ENCODE measurements at regions not wholly inside any gene's neighbourhood (a gene's known extent, or its start where the extent isn't known, plus 50 kb on each side); places are given as distances from the start of the nearest gene placed in this dataset.

DNA sequence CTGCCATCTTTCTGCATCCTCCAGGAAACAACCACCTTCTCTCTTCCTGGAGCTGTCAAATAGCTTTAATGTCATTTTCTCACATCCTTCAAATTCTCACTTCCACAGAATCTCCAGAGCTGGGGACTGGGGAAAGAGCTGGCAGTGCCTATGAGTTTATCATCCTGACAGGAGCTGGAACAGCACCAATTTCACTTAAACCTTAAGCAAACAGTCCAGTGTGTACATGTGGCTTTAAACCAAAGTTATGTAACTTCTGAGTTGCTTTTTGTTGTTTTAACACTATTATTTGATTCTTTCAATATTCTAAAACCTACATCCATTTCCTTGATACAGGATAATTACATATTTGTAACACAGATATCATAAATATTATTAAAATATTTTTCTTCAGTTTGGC, 331.5 kb upstream of the ARGLU1 start:
- Histone ChIP-seq H2AFZ (ENCODE audit: low read depth) (no peak overlapping the region), H3K36me3 (ENCODE audit: insufficient read depth) (no peaks in the 10 kb centered on the region), H3K27ac (no peak overlapping the region), H4K20me1 (ENCODE audit: insufficient read depth) (no peaks in the 10 kb centered on the region), H3K4me2 (no peak overlapping the region), H3K79me2 (ENCODE audit: insufficient read depth, low read depth) (no peaks in the 10 kb centered on the region), H3K27me3 (ENCODE audit: insufficient read depth, low read depth) (no peaks in the 10 kb centered on the region), H3K4me3 (IDR thresholded peaks at IDR 0.05; ENCODE audit: insufficient read depth, low read depth, low read length) (no peak overlapping the region), H3K4me1 (ENCODE audit: low read depth, poor library complexity, severe bottlenecking) (no peaks in the 10 kb centered on the region), H3K9ac (no peak overlapping the region)
- TF ChIP-seq, protein P1, sequence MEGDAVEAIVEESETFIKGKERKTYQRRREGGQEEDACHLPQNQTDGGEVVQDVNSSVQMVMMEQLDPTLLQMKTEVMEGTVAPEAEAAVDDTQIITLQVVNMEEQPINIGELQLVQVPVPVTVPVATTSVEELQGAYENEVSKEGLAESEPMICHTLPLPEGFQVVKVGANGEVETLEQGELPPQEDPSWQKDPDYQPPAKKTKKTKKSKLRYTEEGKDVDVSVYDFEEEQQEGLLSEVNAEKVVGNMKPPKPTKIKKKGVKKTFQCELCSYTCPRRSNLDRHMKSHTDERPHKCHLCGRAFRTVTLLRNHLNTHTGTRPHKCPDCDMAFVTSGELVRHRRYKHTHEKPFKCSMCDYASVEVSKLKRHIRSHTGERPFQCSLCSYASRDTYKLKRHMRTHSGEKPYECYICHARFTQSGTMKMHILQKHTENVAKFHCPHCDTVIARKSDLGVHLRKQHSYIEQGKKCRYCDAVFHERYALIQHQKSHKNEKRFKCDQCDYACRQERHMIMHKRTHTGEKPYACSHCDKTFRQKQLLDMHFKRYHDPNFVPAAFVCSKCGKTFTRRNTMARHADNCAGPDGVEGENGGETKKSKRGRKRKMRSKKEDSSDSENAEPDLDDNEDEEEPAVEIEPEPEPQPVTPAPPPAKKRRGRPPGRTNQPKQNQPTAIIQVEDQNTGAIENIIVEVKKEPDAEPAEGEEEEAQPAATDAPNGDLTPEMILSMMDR (conservative IDR thresholded peaks at IDR 0.05; ENCODE audit: low read depth, low read length), result no peak

DNA sequence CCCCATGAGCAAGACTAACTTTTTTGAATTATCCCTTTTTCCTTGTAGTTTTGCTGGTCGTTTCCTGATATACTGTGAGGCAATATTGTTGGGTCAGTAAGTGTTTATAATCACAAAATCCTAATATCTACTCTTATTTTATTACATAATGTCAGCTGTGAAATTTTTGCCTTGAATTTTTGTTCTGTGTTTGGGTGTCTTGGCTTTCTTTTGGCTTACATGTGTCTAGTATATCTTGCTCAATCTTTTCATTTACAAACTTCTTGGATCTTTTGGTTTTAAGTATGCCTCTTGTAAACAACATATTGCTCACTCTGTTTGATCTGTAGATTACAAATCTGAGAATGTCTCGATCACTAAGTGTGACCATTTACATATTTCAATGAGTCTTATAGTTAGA, 330.3 kb upstream of the ARGLU1 start:
- Histone ChIP-seq H4K20me1 (ENCODE audit: insufficient read depth) (no peaks in the 10 kb centered on the region), H3K27ac (no peak overlapping the region), H3K27me3 (ENCODE audit: insufficient read depth, low read depth) (no peaks in the 10 kb centered on the region), H3K9ac (no peak overlapping the region), H3K4me2 (no peak overlapping the region), H3K36me3 (ENCODE audit: insufficient read depth) (no peaks in the 10 kb centered on the region), H2AFZ (ENCODE audit: low read depth) (no peak overlapping the region), H3K4me1 (ENCODE audit: low read depth, poor library complexity, severe bottlenecking) (no peaks in the 10 kb centered on the region), H3K4me3 (IDR thresholded peaks at IDR 0.05; ENCODE audit: insufficient read depth, low read depth, low read length) (no peak overlapping the region), H3K79me2 (ENCODE audit: insufficient read depth, low read depth) (no peaks in the 10 kb centered on the region)
- TF ChIP-seq, protein P1 (conservative IDR thresholded peaks at IDR 0.05; ENCODE audit: low read depth, low read length), result no peak

DNA sequence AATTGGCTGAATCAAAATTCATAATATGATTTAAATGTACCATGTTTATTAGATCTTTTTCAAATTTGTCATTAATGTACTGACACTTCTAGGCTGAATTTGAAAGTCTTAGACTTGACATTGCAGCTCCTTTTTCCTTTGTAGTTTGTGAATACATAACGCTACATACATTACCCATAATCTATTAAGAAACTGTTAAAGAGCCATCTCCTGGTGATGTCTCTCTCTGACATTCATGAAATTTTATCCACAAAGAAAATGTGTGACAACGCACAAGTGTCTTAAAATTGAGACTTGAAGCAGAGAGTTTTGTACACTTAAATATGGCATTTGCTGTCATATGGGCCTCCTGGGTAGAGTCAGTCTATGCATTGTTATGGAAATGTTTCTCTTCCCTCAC, 320.2 kb upstream of the ARGLU1 start:
- Histone ChIP-seq H3K4me2 (no peak overlapping the region), H4K20me1 (ENCODE audit: insufficient read depth) (no peaks in the 10 kb centered on the region), H3K27ac (no peak overlapping the region), H3K4me1 (ENCODE audit: low read depth, poor library complexity, severe bottlenecking) (no peaks in the 10 kb centered on the region), H3K9ac (no peak overlapping the region), H2AFZ (ENCODE audit: low read depth) (no peak overlapping the region), H3K79me2 (ENCODE audit: insufficient read depth, low read depth) (no peaks in the 10 kb centered on the region), H3K4me3 (IDR thresholded peaks at IDR 0.05; ENCODE audit: insufficient read depth, low read depth, low read length) (no peak overlapping the region), H3K27me3 (ENCODE audit: insufficient read depth, low read depth) (no peaks in the 10 kb centered on the region), H3K36me3 (ENCODE audit: insufficient read depth) (no peaks in the 10 kb centered on the region)
- TF ChIP-seq, protein P1 (conservative IDR thresholded peaks at IDR 0.05; ENCODE audit: low read depth, low read length), result no peak

DNA sequence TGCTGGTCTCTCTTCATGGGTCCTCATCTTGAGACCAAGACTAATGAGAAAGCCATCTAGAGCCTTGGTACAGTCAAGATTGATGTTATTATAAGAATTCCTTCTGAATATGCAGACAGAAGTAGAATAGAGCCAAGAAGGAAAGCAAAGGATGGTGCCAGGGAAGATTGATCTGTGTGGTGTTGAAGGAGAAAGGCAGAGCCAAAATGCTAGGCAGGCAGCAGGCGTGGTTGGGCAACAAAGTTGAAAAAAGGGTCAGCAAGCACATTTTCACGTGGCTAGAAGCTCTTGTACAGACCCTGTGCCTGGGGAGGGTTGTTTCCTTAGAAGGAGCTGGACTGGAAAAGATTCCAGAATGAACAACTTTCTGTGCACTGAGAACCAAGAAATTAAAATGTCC, 319.7 kb upstream of the ARGLU1 start:
- H3K9ac ChIP-seq, result no peak overlapping the region
- TF ChIP-seq, protein P1 (conservative IDR thresholded peaks at IDR 0.05; ENCODE audit: low read depth, low read length), result no peak
- no peak overlapping the region for H2AFZ ChIP-seq (ENCODE audit: low read depth)
- H3K4me3 ChIP-seq (IDR thresholded peaks at IDR 0.05; ENCODE audit: insufficient read depth, low read depth, low read length), result no peak overlapping the region
- H3K27ac ChIP-seq, result no peak overlapping the region
- H3K36me3 ChIP-seq (ENCODE audit: insufficient read depth), result no peaks in the 10 kb centered on the region
- no peaks in the 10 kb centered on the region for H3K27me3 ChIP-seq (ENCODE audit: insufficient read depth, low read depth)
- no peaks in the 10 kb centered on the region for H4K20me1 ChIP-seq (ENCODE audit: insufficient read depth)
- no peaks in the 10 kb centered on the region for H3K4me1 ChIP-seq (ENCODE audit: low read depth, poor library complexity, severe bottlenecking)
- H3K4me2 ChIP-seq, result no peak overlapping the region
- H3K79me2 ChIP-seq (ENCODE audit: insufficient read depth, low read depth), result no peaks in the 10 kb centered on the region

DNA sequence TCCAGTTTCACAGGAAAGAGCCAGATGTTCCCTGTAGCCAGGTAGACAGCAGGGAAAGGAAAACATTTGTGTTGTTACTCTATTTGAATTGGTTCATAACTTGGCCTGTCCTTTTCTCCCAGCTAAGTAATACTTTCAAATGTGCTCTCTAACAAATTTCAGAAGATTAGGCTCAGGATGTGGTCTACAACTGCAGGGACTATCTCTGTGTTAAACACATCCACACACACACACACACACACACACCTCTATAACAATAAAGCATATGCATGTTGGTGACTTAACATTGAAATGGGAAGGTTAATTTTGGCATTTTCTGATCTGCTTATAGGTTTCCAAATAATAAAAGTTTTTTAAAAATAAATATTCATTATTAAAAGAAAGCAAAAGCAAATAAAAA, 316.0 kb upstream of the ARGLU1 start:
- TF ChIP-seq, protein P1 (conservative IDR thresholded peaks at IDR 0.05; ENCODE audit: low read depth, low read length), result no peak
- H3K27ac ChIP-seq, result no peak overlapping the region
- no peaks in the 10 kb centered on the region for H3K27me3 ChIP-seq (ENCODE audit: insufficient read depth, low read depth)
- H3K79me2 ChIP-seq (ENCODE audit: insufficient read depth, low read depth), result no peaks in the 10 kb centered on the region
- no peaks in the 10 kb centered on the region for H3K4me1 ChIP-seq (ENCODE audit: low read depth, poor library complexity, severe bottlenecking)
- H3K36me3 ChIP-seq (ENCODE audit: insufficient read depth), result no peaks in the 10 kb centered on the region
- H2AFZ ChIP-seq (ENCODE audit: low read depth), result no peak overlapping the region
- no peaks in the 10 kb centered on the region for H4K20me1 ChIP-seq (ENCODE audit: insufficient read depth)
- no peak overlapping the region for H3K4me3 ChIP-seq (IDR thresholded peaks at IDR 0.05; ENCODE audit: insufficient read depth, low read depth, low read length)
- no peak overlapping the region for H3K9ac ChIP-seq
- H3K4me2 ChIP-seq, result no peak overlapping the region

Measured in KMS-11 (cell line).